ENCODE measurements at regions not wholly inside any gene's neighbourhood (a gene's known extent, or its start where the extent isn't known, plus 50 kb on each side); places are given as distances from the start of the nearest gene placed in this dataset.
"Not testable (repeated sequence)": the region's sequence is repeated elsewhere in the genome, so short reads cannot be mapped to it uniquely, and the experiment has no call there.

DNA sequence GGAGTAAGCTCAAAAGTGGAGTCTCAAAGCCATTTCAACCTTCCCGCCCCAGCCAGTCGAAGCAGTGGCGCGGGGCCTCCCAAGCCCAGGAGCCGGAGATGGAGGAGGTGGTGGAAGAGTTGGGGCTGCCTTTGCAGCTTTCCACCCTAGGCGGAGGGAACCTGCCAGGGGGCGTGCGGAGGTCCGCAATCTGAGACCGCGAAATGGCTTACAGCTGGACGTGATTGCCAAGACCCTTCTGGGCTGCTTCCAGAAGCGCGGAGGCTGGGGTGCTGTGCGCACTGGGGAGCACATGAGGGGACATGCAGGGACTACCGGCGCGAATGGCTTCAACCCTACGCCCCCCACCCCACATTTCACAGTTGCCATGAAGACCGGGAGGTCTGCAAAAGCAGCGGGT, 86.2 kb downstream of the PRR15 start:
- no peak for DNase-seq

DNA sequence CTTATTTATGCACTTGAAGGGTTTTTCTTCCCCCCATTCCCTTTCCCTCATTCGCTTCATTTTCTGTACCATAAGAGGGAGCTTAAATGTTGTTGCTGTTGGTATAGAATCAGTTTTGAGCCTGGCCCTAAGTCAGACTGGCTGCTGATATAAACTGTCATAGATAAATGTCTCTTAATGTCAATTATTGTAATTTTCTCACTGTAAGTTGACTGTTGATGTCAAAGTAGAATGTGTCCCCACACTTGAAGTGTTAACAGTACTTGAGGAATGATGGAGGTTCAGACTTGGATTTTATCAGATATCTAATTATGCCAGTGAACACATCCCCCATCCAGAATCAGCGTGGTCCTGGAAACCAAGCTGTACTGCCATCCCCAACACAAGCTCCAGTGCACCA, 87.8 kb downstream of the PRR15 start:
- DNase-seq = no peak

DNA sequence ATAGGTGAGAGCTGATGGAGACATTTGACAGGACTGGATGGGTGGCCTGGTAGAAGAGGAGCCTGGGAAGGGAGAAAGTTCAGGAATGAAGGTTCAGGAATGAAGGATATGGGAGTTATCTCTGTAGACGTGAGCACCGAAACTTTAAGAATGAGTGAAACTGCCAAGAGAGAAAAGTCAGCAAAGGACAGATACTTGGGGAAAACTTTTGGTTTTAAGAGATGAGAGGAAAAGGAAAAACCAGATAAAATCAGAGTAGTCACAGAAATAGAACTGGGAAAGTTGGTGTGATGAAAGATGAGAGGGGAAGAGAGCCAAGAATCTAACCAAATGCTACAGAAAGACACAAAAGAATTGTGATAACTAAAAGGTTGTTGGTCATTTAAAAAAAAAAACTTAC, 88.9 kb downstream of the PRR15 start:
- no peak for DNase-seq

DNA sequence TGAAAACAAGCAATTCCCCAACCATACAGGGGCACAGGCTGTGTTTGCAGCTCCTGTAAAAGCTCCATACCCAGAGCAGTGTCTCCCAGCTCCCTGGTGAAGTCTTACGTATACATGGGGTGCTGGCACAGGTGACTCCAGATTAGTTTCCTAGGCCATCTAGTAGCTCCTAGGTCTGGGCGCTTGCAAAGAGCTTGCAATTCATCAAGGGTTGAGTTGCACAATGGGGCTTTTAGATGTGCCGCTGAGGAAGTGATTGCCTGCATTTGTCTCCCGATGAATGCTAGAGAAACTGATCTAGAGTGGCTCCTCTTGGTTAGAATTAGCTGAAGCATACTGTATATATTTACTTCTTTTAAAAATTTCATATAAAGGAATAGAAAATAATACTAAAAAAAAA, 90.7 kb downstream of the PRR15 start:
- DNase-seq = not testable (repeated sequence)

DNA sequence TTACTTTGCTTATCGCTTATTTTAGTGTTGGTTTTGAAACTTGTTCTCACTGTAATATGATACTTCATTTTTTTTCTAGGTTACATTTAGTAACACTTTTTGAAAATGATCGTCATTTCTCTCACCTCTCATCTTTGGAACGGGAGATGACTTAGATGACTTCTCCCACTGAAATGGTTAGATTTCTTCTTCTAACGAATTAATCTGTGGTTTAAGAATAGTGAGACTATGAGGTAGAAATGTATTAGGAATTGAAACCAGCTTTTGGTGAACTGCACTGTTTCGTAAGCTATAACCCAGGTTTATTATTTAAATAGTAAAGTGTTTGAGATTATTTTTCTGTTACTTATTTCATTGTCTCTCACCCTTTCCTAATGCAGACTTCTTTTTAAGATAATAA, 93.7 kb downstream of the PRR15 start:
- DNase-seq = no peak

DNA sequence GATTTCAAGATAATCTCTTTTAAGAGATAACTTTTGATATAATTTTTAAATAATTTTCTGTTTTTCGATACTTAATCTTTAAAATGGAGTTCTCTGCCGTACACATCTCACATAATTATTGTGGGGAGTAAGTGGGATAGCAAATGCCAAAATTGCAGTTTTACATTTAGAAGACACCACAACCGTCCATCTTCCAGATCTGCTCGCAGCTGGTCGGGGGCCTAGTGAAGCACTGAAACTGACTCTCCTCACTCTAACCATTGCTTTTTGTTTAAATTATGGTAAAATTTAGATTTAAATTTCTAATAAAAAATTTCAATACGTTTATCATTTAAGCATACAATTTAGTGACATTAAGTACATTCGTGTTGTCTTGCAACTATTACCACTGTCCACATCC, 94.2 kb downstream of the PRR15 start:
- DNase-seq = no peak

DNA sequence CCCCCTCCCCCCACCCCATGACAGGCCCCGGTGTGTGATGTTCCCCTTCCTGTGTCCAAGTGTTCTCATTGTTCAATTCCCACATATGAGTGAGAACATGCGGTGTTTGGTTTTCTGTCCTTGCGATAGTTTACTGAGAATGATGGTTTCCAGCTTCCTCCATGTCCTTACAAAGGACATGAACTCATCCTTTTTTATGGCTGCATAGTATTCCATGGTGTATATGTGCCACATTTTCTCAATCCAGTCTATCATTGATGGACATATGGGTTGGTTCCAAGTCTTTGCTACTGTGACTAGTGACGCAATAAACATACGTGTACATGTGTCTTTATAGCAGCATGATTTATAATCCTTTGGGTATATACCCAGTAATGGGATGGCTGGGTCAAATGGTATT, 95.6 kb downstream of the PRR15 start:
- not testable (repeated sequence) for DNase-seq

DNA sequence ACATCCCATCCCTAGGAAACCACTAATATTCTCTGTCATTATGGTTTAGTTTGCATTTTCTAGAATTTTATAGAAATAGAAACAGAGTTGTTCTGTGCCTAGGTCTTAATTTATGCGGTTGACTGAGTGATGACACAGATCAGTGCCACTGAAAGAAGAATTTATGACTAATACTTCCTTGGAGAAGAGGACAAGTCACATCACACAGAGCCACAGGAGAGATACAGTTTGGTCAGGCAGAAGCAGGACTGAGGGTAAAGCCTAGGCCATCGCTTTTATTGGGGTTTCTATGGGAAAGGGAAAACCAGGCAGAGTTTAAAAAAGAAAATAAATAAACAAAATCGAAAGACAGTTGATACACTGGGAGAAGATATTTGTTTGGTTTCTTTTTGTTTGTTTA, 99.3 kb downstream of the PRR15 start:
- peak; percentile 42 for DNase-seq

DNA sequence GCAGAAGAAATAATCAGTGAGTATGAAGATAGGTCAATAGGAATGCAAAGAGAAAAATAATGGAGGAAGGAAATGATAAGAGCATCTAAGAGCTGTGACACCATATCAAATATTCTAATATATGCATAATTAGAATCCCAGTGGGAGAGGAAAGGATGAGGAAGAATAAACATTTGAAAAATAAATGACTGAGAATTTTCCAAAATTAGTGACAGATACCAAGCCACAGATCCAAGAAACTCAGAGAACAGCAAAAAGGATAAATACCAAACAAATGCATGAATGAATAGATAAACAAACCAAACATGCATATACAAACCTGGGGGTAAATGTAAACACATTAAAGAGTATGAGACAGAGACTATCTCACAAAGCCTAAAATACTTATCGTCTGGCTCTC, 101.4 kb downstream of the PRR15 start:
- not testable (repeated sequence) for DNase-seq

DNA sequence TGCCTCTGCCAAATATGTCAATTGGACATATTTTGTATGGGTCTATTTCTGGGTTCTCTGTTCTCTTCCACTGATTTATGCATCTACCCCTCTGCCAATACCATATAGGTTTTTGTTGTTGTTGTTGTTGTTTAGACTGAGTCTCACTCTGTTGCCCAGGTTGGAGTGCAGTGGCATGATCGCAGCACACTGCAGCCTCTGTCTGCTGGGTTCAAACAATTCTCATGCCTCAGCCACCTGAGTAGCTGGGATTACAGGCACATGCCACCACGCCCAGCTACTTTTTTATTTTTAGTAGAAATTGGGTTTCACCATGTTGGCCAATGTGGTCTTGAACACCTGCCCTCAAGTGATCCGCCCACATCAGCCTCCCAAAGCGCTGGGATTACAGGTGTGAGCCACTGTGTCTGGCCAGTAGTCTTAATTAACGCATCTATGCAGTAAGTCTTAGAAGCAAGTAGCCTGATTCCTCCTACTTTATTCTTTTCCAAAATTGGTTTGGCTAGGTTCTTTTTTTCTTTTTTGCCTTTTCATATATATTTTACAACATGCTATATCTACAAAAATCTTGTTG, 103.5 kb downstream of the PRR15 start:
- DNase-seq = not testable (repeated sequence)

DNA sequence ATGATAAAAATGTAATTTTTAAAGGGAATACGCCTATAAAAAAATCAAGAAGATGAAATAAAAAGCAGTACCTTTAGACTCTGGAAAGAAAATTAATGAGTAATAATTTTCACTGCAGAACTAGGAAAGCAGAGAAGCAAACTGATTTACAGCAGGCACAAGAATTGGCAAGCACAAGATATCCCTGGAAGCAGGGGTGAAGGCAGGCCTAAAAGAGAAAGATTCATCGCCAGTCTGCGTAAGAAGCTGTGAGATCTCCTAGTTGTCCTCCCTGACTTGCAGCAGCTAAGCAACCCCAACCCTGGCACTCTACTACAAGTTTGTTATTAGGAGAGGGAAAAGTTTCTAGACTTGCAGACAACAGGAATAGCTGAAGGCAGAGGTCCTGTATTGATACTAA, 107.7 kb downstream of the PRR15 start:
- not testable (repeated sequence) for DNase-seq

DNA sequence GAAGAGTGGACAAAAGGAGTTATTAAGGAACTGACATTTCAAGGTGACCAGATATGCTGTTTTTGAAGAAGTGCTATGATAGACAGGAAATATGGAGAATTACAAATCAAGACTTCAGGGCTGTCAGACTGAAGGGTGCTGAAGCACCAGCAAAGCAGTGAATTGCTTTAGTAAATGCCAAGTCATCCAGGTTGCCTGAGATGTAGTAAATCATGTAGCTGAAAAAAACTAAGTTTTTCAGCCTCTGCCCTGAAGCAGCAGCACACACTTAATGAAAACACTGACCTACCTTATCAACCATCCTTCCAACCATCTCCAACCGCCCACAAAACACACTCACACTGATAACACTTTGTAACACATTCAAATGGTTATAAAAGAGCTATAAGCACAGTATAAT, 110.0 kb downstream of the PRR15 start:
- not testable (repeated sequence) for DNase-seq

DNA sequence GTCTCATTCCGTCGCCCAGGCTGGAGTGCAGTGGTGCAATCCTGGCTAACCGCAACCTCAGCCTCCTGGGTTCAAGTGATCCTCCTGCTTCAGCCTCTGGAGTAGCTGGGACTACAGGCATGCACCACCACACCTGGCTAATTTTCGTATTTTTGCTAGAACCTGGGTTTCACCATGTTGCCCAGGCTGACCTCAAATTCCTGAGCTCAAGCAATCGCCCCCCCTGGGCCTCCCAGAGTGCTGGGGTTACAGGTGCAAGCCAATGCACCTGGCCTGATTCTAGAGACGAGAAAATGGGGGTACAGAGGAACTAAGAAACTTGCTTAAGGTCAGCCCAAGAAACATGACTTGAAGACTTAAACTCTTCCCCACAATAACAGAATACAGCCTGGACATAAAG, 111.0 kb downstream of the PRR15 start:
- DNase-seq = not testable (repeated sequence)

DNA sequence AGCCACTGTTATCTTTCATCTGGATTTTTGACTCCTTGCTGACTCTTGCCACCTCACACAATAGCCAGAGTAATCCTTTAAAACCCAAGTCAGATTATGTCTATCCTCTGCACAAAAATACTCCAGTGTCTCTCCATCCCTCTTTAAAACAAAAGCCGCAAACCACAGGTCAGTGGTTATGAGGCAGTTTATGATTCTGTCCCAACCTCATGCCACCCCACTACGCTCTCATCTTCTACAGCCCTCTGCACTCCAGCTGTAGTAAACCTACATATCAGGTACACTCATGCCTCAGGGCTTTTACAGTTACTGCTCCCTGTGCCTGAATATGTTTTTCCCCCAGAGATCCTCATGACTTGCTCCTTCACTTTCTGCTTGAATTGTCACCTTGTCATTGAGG, 113.6 kb downstream of the PRR15 start:
- not testable (repeated sequence) for DNase-seq

DNA sequence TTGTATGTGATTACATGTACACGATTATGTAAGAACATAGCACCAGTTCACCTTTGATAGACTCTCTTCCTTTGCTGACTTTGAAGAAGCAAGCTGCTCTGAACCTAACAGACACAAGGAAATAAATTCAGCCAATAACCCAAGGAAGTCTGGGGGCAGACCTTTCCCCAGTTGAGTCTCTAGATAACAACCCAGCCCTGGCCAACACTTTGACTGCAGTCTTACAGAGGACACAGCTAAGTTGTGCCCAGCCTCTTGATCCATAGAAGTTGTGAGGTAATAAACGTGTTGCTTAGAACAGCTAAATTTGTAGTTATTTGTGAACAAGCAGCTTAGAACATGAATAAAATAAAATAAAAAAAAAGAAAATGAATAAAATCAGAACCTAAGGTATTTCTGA, 116.3 kb downstream of the PRR15 start:
- not testable (repeated sequence) for DNase-seq

DNA sequence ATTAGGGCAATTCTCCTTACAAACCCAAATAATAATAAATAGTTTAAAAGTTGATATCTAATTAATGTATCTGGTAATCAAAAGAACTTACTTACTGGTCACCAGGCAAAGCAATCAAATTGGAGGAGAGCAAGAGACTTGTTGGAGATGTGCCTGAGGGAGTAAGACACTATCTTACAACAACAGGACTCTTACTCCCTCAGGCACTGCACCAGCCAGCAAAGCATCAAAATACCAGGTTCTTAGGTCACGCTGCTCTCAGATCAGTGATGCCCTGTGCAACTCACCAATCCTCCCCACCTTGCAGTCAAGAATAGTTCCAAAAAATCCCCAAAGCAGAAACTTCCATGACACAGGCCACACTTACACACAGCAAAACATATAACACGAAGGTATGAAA, 117.0 kb downstream of the PRR15 start:
- not testable (repeated sequence) for DNase-seq

DNA sequence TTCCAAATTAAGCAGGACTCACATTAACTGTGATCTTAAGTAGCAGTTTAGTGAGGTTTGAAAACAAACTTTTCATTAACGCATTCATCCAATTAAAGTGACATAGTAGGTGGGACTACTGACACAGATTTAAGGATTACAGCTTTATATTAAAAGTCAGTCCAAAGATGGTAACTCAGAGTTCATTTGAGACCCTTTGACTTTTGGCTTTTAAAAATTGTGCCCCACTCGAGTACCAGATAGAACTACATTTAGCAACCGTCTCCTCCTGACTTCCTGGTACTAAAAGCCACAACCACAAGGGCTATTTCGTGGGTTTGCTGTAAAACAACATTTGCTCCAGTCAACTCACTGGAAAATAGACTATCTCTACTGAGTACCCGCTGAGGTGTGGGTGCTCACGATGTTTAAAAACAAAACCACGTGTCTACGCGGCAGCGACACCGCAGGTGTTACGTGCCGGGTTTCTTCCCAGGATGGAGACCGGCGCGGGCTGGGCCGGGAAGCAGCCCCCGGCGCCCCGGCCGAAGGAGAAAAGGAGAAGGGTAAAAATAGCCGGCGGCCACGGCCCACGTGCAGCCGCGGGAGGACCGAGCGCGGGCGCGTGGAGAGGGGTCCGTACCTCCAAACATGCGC, 120.6 kb downstream of the PRR15 start:
- DNase-seq = peak; percentile 14

DNA sequence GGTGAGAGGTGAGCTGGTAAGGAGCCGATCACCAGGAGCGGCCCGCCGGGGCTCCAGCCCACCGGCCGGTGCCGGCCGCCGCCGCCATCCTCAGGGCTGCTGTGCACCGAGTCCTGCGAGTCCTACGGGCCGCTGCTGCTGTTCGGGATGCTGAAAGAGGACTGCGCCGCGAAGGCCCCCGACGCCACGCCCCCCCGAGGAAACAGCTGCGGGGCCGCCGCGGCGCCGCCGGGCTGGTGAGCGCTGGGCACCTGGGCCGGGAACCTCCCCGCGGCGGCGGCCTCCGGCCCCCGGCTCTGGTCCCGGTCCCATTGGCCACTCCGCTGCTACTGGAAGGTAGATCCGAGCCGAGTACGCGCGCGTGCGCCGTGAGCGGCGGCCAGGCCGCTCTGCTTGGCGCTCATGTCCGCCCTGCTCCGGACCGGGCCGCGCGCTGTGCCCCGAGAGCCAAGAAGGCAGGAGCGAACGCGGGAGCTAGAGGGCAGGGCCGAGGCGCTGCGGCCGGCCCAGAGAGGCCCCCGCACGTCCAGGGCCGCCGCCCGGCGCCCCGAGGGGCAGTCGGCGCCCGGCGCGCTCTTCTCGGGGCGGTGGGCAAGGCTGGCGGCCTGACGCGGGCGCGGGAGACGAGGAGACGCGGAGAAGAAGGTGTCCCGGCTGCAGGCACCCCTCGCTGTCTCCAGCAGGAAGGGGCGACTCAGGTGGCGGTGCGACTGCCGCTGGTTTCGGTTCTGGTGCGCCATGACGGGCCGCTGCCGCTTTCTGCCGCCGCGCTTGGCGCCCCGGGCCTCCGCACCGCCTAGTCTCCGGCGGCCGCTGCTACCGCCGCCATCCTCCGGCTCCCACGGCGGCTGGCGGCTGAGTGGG, 121.3 kb upstream of the WIPF3 start:
- DNase-seq = peak; percentile 71

DNA sequence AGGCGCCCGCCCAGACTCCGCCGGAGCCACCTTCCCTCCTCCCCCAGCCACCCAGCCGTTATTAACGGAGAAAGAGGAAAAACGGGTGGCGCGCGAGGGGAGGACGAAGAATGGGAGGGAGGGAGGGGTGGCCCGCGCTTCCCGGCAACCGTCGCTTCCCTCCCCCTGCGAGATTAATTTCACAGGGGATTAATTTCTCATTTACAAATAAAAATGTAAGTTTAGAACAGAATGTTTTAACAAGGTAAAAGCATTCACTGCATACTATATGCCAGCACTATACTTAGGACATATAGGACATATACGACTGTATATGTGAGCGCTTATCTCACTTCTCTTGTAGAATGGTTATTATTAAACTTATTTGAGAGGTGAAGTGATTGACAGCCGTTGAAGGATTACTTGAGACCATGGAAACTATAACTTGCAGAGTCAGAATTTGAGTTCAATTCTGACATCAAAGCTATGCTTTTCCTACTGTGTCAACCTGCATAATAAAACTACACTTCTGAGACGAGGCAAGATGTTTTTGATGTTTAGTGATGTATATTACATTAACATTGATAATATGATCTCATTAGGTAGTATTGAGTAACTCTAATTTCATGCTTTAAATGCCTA, 120.5 kb upstream of the WIPF3 start:
- peak; percentile 2 for DNase-seq

DNA sequence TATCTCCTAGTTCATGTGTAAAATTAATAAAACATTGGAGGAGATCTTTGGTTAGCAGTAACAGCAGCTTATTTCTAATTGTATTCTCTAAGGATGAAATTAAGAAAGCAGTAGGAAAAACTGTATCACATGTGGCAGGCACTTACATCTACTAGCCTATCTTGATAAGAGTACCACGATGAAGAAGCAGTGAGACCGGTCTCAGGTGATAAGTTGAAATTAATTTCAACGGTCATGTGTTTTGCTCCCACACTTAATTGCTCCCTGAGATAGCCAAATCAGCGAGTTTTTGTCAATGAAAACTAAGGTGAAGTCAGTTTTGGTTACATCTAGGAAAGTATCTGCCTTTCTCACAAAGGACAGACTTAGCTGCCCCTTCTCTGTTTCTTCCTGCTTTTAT, 115.8 kb upstream of the WIPF3 start:
- DNase-seq = not testable (repeated sequence)

DNA sequence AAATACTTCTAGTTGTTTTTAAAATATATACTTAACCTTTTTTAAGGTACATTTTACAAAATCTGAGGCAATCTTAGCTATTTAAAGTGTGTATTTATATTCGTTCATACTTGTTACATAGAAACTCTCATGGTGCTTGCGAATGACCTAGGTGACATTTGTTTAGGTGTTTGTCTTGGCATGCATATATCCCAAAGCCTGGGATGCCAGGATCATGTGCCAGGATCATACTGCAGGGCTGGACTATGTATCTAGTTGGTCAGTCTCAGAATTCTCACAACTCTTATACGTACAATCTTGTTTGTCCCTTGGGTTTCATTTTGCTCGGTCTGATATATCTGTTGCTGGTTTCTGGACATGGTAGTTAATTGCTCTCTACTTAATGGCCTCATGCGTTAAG, 109.9 kb upstream of the WIPF3 start:
- not testable (repeated sequence) for DNase-seq

DNA sequence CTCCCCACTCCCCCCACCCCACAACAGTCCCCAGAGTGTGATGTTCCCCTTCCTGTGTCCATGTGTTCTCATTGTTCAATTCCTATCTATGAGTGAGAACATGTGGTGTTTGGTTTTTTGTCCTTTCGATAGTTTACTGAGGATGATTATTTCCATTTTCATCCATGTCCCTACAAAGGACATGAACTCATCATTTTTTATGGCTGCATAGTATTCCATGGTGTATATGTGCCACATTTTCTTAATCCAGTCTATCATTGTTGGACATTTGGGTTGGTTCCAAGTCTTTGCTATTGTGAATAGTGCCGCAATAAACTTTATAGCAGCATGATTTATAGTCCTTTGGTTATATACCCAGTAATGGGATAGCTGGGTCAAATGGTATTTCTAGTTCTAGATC, 106.6 kb upstream of the WIPF3 start:
- not testable (repeated sequence) for DNase-seq

DNA sequence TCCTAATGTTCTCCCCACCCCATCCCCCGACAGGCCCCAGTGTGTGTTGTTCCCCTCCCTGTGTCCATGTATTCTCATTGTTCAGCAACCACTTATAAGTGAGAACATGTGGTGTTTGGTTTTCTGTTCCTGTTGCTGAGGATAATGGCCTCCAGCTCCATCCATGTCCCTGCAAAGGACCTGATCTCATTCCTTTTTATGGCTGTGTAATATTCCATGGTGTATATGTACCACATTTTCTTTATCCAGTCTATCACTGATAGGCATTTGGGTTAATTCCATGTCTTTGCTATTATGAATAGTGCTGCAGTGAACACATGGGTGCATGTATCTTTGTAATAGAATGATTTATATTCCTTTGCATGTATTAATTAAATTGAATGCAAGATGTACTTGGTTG, 104.8 kb upstream of the WIPF3 start:
- DNase-seq = not testable (repeated sequence)
